ENCODE measurements at regions not wholly inside any gene's neighbourhood (a gene's known extent, or its start where the extent isn't known, plus 50 kb on each side); places are given as distances from the start of the nearest gene placed in this dataset.

- Histone ChIP-seq H3K27ac (no peak overlapping the region), H3K27me3 (no peaks in the 10 kb centered on the region), H3K36me3 (no peaks in the 10 kb centered on the region), H3K4me3 (no peak overlapping the region), H3K4me1 (ENCODE audit: insufficient read depth) (no peaks in the 10 kb centered on the region), H3K9me3 (no peaks in the 10 kb centered on the region)
- WGBS, 3 donors, result 80 to 96% (median 88%) methylated on average over 1 of the region's 1 CpG
- no peak for TF ChIP-seq CTCF (IDR thresholded peaks at IDR 0.05)
- no peak for TF ChIP-seq EP300 (IDR thresholded peaks at IDR 0.05)
- no peak for TF ChIP-seq POLR2A (IDR thresholded peaks at IDR 0.05)
- DNase-seq, result no peak
- intact Hi-C loops (cut with DNase I), result no loop called here
Observed at GRCh38 chr18:51801514-51801913, 538.5 kb upstream of the DCC start.

GRCh38 chr18:51802569-51803428, 537.2 kb upstream of the DCC start:
- TF ChIP-seq POLR2A (IDR thresholded peaks at IDR 0.05), result no peak
- TF ChIP-seq EP300 (IDR thresholded peaks at IDR 0.05), result no peak
- TF ChIP-seq CTCF (IDR thresholded peaks at IDR 0.05), result no peak
- DNase-seq, result no peak
- Histone ChIP-seq H3K4me1 (ENCODE audit: insufficient read depth) (no peaks in the 10 kb centered on the region), H3K27me3 (no peaks in the 10 kb centered on the region), H3K36me3 (no peaks in the 10 kb centered on the region), H3K27ac (no peak overlapping the region), H3K4me3 (no peak overlapping the region), H3K9me3 (no peaks in the 10 kb centered on the region)
- intact Hi-C loops (cut with DNase I), result no loop called here
- WGBS, 3 donors, result 89 to 91% (median 91%) methylated on average over 4 of the region's 4 CpGs

- Histone ChIP-seq H3K27ac (no peak overlapping the region), H3K4me1 (ENCODE audit: insufficient read depth) (no peaks in the 10 kb centered on the region), H3K27me3 (no peaks in the 10 kb centered on the region), H3K36me3 (no peaks in the 10 kb centered on the region), H3K4me3 (no peak overlapping the region), H3K9me3 (no peaks in the 10 kb centered on the region)
- DNase-seq, result no peak
- intact Hi-C loops (cut with DNase I), result no loop called here
- TF ChIP-seq POLR2A (IDR thresholded peaks at IDR 0.05), result no peak
- WGBS, 3 donors, result 92 to 98% (median 93%) methylated on average over 2 of the region's 2 CpGs
Observed at GRCh38 chr18:51807336-51807735, 532.7 kb upstream of the DCC start.

GRCh38 chr18:51811883-51812282, 528.1 kb upstream of the DCC start:
- Histone ChIP-seq H3K9me3 (no peaks in the 10 kb centered on the region), H3K27me3 (no peaks in the 10 kb centered on the region), H3K4me1 (ENCODE audit: insufficient read depth) (no peaks in the 10 kb centered on the region), H3K36me3 (no peaks in the 10 kb centered on the region), H3K4me3 (no peak overlapping the region), H3K27ac (no peak overlapping the region)
- intact Hi-C loops (cut with DNase I), result no loop called here
- no peak for DNase-seq
- WGBS, 3 donors, result 79 to 86% (median 84%) methylated on average over 2 of the region's 2 CpGs
- TF ChIP-seq EP300 (IDR thresholded peaks at IDR 0.05) (no peak), CTCF (IDR thresholded peaks at IDR 0.05) (no peak), POLR2A (IDR thresholded peaks at IDR 0.05) (no peak)

GRCh38 chr18:51813740-51814139, 526.3 kb upstream of the DCC start:
- no peaks in the 10 kb centered on the region for H3K4me1 ChIP-seq (ENCODE audit: insufficient read depth)
- no peak for TF ChIP-seq POLR2A (IDR thresholded peaks at IDR 0.05)
- no peak for TF ChIP-seq CTCF (IDR thresholded peaks at IDR 0.05)
- TF ChIP-seq EP300 (IDR thresholded peaks at IDR 0.05), result no peak
- H3K9me3 ChIP-seq, result no peaks in the 10 kb centered on the region
- no peak overlapping the region for H3K27ac ChIP-seq
- no peaks in the 10 kb centered on the region for H3K27me3 ChIP-seq
- 81 to 95% (median 88%) methylated on average over 2 of the region's 2 CpGs for WGBS, 3 donors
- H3K4me3 ChIP-seq, result no peak overlapping the region
- no peaks in the 10 kb centered on the region for H3K36me3 ChIP-seq
- intact Hi-C loops (cut with DNase I), result no loop called here
- no peak for DNase-seq

Data from ovary (tissue), 7 donors.